Left lung (tissue), 4 donors: ENCODE measurements at regions not wholly inside any gene's neighbourhood (a gene's known extent, or its start where the extent isn't known, plus 50 kb on each side); places are given as distances from the start of the nearest gene placed in this dataset.
A peak's percentile ranks its signal among the peaks of the same experiment; 100 is the strongest.

Source experiments
- ATAC-seq: fragments of 200-7000 bp; cut with Tn5 transposase; one replicate; pipeline ENCODE4 v1.9.1; 2020; ENCODE audit warnings: moderate library complexity
- DNase-seq, 4 donors: peaks; one replicate each; pipeline ENCODE4 v3.0.0-alpha.2; 2013 to 2020
- H3K27ac ChIP-seq, 2 donors: fragments of 200-600 bp; sonication (generic) in 1 of 2; one replicate each; pipeline versions ENCODE4 v1.5.0 to v1.8.0; 2020 to 2021
- H3K27me3 ChIP-seq, 2 donors: fragments of 200-600 bp; sonication (generic) in 1 of 2; one replicate each; pipeline versions ENCODE4 v1.5.0 to v1.8.0; 2020 to 2021
- H3K36me3 ChIP-seq, 2 donors: fragments of 200-600 bp; sonication (generic) in 1 of 2; one replicate each; pipeline versions ENCODE4 v1.5.0 to v1.8.0; 2020 to 2021
- H3K4me1 ChIP-seq, 2 donors: fragments of 200-600 bp; one replicate each; pipeline ENCODE4 v1.8.0; 2021
- H3K4me3 ChIP-seq, 2 donors: fragments of 200-600 bp; sonication (generic) in 1 of 2; one replicate each; pipeline versions ENCODE4 v1.5.0 to v1.8.0; 2020 to 2021; ENCODE audit warnings: mild to moderate bottlenecking in 1 of 2
- H3K9me3 ChIP-seq, 2 donors: fragments of 200-600 bp; sonication (generic) in 1 of 2; one replicate each; pipeline versions ENCODE4 v1.5.0 to v1.8.0; 2020 to 2021
- intact Hi-C, 2 donors: fragments of 100-400 bp; cut with DNase I; formaldehyde crosslinking; loops; one replicate each; pipeline versions ENCODE4 v1.11.2 to v1.14.2; 2022
- TF ChIP-seq, protein P1 (sequence below), 2 donors: fragments of 200-600 bp; sonication (generic) in 1 of 2; IDR thresholded peaks; one replicate each; pipeline versions ENCODE4 v1.5.0 to v1.8.0; 2021; ENCODE audit warnings: antibody characterized with exemption in 2 of 2
- donor health status: DM: no; HTN: yes; CAD: no.
- donor health status: DM: no; HTN: no; CAD: no.

DNA sequence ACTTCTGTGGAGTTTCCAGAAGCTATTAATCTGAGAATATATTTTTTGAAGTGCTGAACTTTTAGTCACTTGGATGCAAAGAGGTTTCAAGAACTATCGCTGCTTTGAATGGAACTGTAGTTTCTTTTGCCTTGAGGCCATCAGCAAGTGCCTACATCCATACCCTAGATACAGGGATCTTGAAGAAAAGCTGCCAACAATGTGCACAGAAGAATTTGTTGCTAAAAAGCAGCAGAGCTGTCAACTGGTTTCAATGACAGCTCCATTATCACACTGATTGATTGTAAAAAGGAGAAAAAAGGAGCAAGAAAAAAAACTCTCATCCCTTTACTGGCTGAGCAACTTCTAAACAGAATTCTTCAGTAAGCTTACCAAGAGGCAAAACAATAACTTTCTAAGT lies 251.0 kb upstream of the NRSN1 start:
- H3K36me3 ChIP-seq, result no peaks in the 10 kb centered on the region
- intact Hi-C loops, result no loop called here
- ATAC-seq, result no peak

DNA sequence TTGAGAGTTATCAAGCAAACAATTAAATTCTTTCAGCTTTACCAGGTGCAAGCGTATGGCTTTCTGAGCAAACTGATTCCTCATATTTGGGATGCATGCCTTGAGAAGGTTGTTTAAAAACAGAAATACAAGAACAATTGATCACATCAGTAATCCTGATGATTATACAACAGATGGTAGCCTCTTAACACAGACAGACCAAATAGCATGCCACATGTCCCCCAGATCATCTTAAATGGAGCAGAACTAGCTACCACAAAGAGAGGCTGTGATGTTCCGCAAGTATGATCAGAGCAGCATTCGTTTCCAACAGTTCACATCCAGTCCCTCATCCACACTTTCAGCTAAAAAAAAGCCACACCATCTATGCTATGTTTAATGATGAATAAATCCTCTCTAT lies 246.2 kb upstream of the NRSN1 start:
- peaks cover 0 to 2% of the 10 kb centered on the region in 2 donors for H3K9me3 ChIP-seq
- TF ChIP-seq, protein P1, sequence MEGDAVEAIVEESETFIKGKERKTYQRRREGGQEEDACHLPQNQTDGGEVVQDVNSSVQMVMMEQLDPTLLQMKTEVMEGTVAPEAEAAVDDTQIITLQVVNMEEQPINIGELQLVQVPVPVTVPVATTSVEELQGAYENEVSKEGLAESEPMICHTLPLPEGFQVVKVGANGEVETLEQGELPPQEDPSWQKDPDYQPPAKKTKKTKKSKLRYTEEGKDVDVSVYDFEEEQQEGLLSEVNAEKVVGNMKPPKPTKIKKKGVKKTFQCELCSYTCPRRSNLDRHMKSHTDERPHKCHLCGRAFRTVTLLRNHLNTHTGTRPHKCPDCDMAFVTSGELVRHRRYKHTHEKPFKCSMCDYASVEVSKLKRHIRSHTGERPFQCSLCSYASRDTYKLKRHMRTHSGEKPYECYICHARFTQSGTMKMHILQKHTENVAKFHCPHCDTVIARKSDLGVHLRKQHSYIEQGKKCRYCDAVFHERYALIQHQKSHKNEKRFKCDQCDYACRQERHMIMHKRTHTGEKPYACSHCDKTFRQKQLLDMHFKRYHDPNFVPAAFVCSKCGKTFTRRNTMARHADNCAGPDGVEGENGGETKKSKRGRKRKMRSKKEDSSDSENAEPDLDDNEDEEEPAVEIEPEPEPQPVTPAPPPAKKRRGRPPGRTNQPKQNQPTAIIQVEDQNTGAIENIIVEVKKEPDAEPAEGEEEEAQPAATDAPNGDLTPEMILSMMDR (IDR thresholded peaks at IDR 0.05), result no peak
- no peak overlapping the region for H3K4me3 ChIP-seq
- intact Hi-C loops, result no loop called here
- H3K27me3 ChIP-seq, result no peaks in the 10 kb centered on the region
- no peak overlapping the region for H3K27ac ChIP-seq
- DNase-seq, result no peak
- no peaks in the 10 kb centered on the region for H3K36me3 ChIP-seq
- no peaks in the 10 kb centered on the region for H3K4me1 ChIP-seq
- ATAC-seq, result no peak

More for the DNA sequence above, 251.0 kb upstream of the NRSN1 start:
- Histone ChIP-seq H3K27me3 (no peaks in the 10 kb centered on the region), H3K4me3 (no peak overlapping the region), H3K9me3 (no peaks in the 10 kb centered on the region), H3K27ac (no peak overlapping the region), H3K4me1 (no peaks in the 10 kb centered on the region)
- TF ChIP-seq, protein P1 (IDR thresholded peaks at IDR 0.05), result no peak
- no peak for DNase-seq

DNA sequence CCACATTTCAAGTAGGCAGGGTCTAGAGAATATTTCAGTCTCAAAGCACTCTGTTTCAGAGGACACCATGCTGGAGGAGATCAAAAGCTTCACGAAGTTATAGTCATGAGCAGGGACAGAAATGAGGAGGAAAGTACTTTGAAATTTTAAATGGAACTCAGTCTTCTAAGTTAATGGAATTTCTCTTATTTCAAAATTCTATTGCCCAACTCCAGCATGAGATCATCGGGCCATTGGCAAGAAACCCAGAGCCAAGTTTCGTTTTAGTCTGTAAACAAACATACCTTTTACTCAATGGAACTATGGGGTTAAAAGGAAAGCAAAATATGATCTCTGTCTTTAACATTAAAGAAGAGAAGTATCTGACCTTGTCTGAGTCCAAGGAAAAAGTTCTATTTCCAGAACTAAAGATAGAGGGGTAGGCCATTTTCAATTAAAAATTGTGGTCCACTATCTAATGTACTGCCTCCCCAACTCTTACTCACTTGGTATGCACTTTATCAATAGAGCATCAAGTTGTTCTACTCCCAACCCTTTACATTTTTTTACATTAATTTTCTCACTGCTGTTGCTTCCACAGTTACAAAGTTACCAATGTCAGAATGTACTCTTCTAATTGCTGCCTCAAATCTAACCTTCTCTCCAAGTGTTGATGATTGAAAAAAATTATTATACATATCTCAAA lies 235.3 kb upstream of the NRSN1 start:
- peak in 1 of 4 donors; percentile 0 for DNase-seq
- Histone ChIP-seq H3K4me1 (no peaks in the 10 kb centered on the region), H3K4me3 (no peak overlapping the region), H3K36me3 (no peaks in the 10 kb centered on the region), H3K27ac (no peak overlapping the region), H3K27me3 (no peaks in the 10 kb centered on the region), H3K9me3 (no peaks in the 10 kb centered on the region)
- TF ChIP-seq, protein P1 (IDR thresholded peaks at IDR 0.05), result no peak
- intact Hi-C loops, result no loop called here
- no peak for ATAC-seq

DNA sequence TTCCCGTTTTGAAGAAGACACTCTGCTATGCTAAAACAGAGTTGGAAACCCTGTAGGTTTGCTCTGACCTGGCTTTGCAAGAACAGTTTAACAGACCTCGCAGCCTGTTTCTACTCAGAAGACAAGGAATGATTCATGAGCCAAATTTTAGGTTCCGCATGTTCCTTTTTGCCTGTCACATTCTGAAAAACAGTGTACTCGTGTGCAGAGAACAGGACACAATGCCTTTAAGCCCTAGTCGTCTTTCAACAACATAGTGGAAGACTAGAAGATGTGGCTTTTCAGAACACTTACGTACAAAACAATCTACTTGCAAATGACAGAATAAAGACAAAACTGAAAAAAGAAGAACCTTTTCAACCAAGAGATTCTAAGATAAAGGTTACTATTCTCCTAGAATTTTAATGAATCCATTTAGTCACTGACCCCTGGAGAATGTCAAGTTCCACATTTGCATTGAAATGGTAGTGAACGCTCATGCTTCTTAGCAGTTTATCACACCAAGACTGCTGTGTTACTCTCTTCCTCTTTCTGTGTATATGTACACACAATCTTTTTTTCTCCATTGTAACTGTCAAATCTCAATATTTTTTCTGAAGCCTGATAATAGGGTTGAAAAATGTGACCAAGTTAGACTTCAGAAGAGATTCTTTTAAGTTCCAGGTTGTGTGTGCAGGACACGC lies 220.7 kb upstream of the NRSN1 start:
- H3K9me3 ChIP-seq, result peaks cover 0 to 3% of the 10 kb centered on the region in 2 donors
- no peaks in the 10 kb centered on the region for H3K4me1 ChIP-seq
- ATAC-seq, result no peak
- H3K27ac ChIP-seq, result no peak overlapping the region
- TF ChIP-seq, protein P1 (IDR thresholded peaks at IDR 0.05), result no peak
- intact Hi-C loops, result no loop called here
- no peaks in the 10 kb centered on the region for H3K27me3 ChIP-seq
- no peaks in the 10 kb centered on the region for H3K36me3 ChIP-seq
- no peak for DNase-seq
- H3K4me3 ChIP-seq, result no peak overlapping the region

DNA sequence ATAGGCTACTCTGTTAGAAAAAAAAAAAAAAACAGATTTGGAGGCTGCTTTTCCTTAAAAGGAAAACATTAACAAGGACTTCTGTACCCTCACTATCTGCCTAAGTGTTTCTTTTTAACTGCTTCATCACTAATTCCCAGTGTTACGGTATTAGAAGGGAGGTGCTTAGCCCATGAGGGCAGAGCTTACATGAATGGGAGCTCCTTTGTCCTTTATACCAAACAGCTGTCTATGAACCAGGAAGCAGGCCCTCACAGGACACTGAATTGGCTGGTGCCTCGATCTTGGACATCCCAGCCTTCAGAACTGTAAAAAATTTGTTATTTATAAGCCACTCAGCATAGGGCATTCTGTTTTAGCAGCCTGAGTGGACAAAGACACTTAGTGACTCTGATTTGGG lies 215.6 kb upstream of the NRSN1 start:
- no peak for ATAC-seq
- Histone ChIP-seq H3K9me3 (peaks cover 0 to 3% of the 10 kb centered on the region in 2 donors), H3K27ac (no peak overlapping the region), H3K36me3 (no peaks in the 10 kb centered on the region), H3K27me3 (no peaks in the 10 kb centered on the region), H3K4me3 (no peak overlapping the region), H3K4me1 (no peaks in the 10 kb centered on the region)
- no peak for DNase-seq
- TF ChIP-seq, protein P1 (IDR thresholded peaks at IDR 0.05), result no peak
- intact Hi-C loops, result no loop called here
